H1 (cell line): ENCODE measurements at regions not wholly inside any gene's neighbourhood (a gene's known extent, or its start where the extent isn't known, plus 50 kb on each side); places are given as distances from the start of the nearest gene placed in this dataset.

Source experiments
- CBX5 ChIP-seq: fragments of 300-800, 300-1000 bp; sonication (generic); IDR thresholded peaks from 2 replicates; pipeline ENCODE4 v1.7.1; 2016; ENCODE audit warnings: antibody characterized with exemption, low read length, low read depth
- CHD7 ChIP-seq: fragments of 300-600 bp; sonication (generic); IDR thresholded peaks from 2 replicates; pipeline ENCODE4 v1.7.1; 2012; ENCODE audit warnings: low read length, moderate library complexity, mild to moderate bottlenecking, inconsistent platforms; ENCODE audit not compliant: insufficient replicate concordance
- EZH2 ChIP-seq: fragments of 200-600 bp; sonication (generic); IDR thresholded peaks from 2 replicates; pipeline ENCODE4 v1.7.1; 2012; ENCODE audit warnings: low read depth, mild to moderate bottlenecking, moderate library complexity, low read length, inconsistent platforms; ENCODE audit not compliant: severe bottlenecking
- PHF8 ChIP-seq: fragments of 200-600 bp; sonication (generic); conservative IDR thresholded peaks from 2 replicates; pipeline ENCODE4 v1.7.1; 2012; ENCODE audit warnings: low read depth, mild to moderate bottlenecking, inconsistent platforms, low read length, moderate library complexity
- RNF2 ChIP-seq: fragments of 200-900, 300-1000 bp; sonication (generic); IDR thresholded peaks from 2 replicates; pipeline ENCODE4 v1.7.1; 2016; ENCODE audit warnings: borderline replicate concordance, low read depth, mild to moderate bottlenecking, antibody characterized with exemption, low read length; ENCODE audit not compliant: poor library complexity, severe bottlenecking; ENCODE audit errors: missing control alignments
- SIN3A ChIP-seq, 2 experiments: IDR thresholded peaks in 1 of 2; conservative IDR thresholded peaks in 1 of 2; 2 replicates each; pipeline ENCODE4 v1.6.1; 2011 to 2012; ENCODE audit warnings: low read length in 2 of 2, improper control_type of control experiment in 1 of 2, low read depth in 1 of 2, mild to moderate bottlenecking in 1 of 2
- TAF1 ChIP-seq: IDR thresholded peaks from 2 replicates; pipeline ENCODE4 v1.6.1; 2011; ENCODE audit warnings: mild to moderate bottlenecking, low read depth, low read length
- TAF7 ChIP-seq: optimal IDR thresholded peaks from 2 replicates; pipeline ENCODE3; 2011; ENCODE audit warnings: low read depth, mild to moderate bottlenecking, inconsistent platforms, low read length, moderate library complexity, borderline replicate concordance
- TF ChIP-seq, protein P1 (sequence below): IDR thresholded peaks from 2 replicates; pipeline ENCODE4 v1.6.1; 2012; ENCODE audit warnings: low read length, inconsistent platforms

DNA sequence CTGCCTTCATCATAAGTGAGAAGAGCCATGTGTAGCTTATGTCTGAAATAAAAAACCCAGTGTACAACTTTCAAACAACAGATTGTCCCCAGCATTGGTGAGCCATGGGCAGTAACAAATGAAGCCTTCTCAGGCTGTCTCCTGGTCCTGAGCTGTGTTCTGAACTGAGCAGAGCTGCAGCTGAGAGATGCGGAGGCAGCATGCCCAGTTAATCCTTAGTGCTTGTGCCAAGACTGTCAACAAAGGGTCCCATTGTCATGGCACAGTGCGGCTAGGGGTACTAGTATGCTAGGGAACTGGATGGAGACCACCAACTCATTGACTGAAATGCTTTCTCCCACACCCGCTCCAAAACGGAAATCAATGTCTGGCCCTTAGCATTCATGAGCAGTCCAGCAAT, 154.3 kb downstream of the RMST start (continued):
- TF ChIP-seq CHD7 (no peak), RNF2 (no peak), PHF8 (no peak), TAF1 (no peak), EZH2 (no peak), SIN3A (conservative IDR thresholded peaks at IDR 0.05 in 1 of 2, IDR thresholded peaks at IDR 0.05 in 1 of 2; ENCODE audit: low read depth in 1 of 2, low read length in 2 of 2) (no peak), TAF7 (no peak), CBX5 (no peak)
- TF ChIP-seq, protein P1, sequence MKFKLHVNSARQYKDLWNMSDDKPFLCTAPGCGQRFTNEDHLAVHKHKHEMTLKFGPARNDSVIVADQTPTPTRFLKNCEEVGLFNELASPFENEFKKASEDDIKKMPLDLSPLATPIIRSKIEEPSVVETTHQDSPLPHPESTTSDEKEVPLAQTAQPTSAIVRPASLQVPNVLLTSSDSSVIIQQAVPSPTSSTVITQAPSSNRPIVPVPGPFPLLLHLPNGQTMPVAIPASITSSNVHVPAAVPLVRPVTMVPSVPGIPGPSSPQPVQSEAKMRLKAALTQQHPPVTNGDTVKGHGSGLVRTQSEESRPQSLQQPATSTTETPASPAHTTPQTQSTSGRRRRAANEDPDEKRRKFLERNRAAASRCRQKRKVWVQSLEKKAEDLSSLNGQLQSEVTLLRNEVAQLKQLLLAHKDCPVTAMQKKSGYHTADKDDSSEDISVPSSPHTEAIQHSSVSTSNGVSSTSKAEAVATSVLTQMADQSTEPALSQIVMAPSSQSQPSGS, result no peak
